Effector memory CD4-positive, alpha-beta T cell (primary cell): ENCODE measurements at regions not wholly inside any gene's neighbourhood (a gene's known extent, or its start where the extent isn't known, plus 50 kb on each side); places are given as distances from the start of the nearest gene placed in this dataset.

ENCODE experiments used
- DNase-seq, 3 donors: peaks; one replicate each; pipeline ENCODE4 v3.0.0-alpha.2; 2020
- H3K27ac ChIP-seq: 2 replicates; pipeline ENCODE4 v1.7.0; 2013; ENCODE audit warnings: mild to moderate bottlenecking, low read length, moderate library complexity; ENCODE audit not compliant: insufficient read depth, poor library complexity, severe bottlenecking
- H3K27me3 ChIP-seq: replicated peaks from 2 replicates; pipeline ENCODE4 v1.7.0; 2013; ENCODE audit warnings: mild to moderate bottlenecking, low read length; ENCODE audit not compliant: insufficient read depth, control insufficient read depth, poor library complexity, severe bottlenecking
- H3K36me3 ChIP-seq: 2 replicates; pipeline ENCODE4 v1.7.0; 2013; ENCODE audit warnings: mild to moderate bottlenecking, low read length, moderate library complexity; ENCODE audit not compliant: control insufficient read depth, insufficient read depth
- H3K4me1 ChIP-seq: 2 replicates; pipeline ENCODE4 v1.7.0; 2013; ENCODE audit warnings: low read length, mild to moderate bottlenecking; ENCODE audit not compliant: control insufficient read depth, insufficient read depth, poor library complexity, severe bottlenecking
- H3K4me3 ChIP-seq: 2 replicates; pipeline ENCODE4 v1.7.0; 2013; ENCODE audit warnings: low read length, low read depth, mild to moderate bottlenecking; ENCODE audit not compliant: insufficient read depth, poor library complexity, severe bottlenecking
- H3K9me3 ChIP-seq: 2 replicates; pipeline ENCODE4 v1.7.0; 2013; ENCODE audit warnings: mild to moderate bottlenecking, low read length, moderate library complexity; ENCODE audit not compliant: control insufficient read depth

GRCh38 chr12:107634530-107634929, 51.1 kb upstream of the PWP1 start:
- Histone ChIP-seq H3K9me3 (no peaks in the 10 kb centered on the region), H3K4me3 (no peak overlapping the region), H3K36me3 (no peaks in the 10 kb centered on the region), H3K4me1 (no peaks in the 10 kb centered on the region), H3K27ac (no peak overlapping the region), H3K27me3 (no peaks in the 10 kb centered on the region)
- no peak for DNase-seq

- Histone ChIP-seq H3K27me3 (no peaks in the 10 kb centered on the region), H3K36me3 (no peaks in the 10 kb centered on the region), H3K27ac (no peak overlapping the region), H3K4me3 (no peak overlapping the region), H3K4me1 (no peaks in the 10 kb centered on the region), H3K9me3 (no peaks in the 10 kb centered on the region)
- no peak for DNase-seq
These were observed 50.5 kb upstream of the PWP1 start for GRCh38 chr12:107635139-107635538.
